ENCODE measurements at regions not wholly inside any gene's neighbourhood (a gene's known extent, or its start where the extent isn't known, plus 50 kb on each side); places are given as distances from the start of the nearest gene placed in this dataset.

DNA sequence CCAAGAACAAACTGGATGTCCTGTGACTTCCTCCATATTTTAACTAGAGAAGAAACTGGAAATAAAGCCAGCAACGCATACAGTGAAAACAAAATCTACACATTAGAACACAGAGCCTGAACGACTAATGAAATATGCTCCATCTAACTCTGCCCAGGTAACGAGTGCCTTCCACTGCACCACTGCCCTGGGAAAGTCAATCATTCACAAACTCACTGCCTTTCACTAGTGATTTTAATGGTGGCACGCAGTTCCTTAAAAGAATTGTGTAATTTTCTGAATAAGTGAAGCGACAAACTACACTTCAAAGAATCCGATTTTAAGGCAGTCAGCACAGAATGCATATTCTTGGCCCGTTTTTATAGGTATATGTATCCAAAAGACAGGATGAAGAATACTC is 416.0 kb downstream of the SHQ1 start:
- Histone ChIP-seq H3K4me1 (ENCODE audit: insufficient read depth, low read length) (peaks cover 10% of the 10 kb centered on the region; the same call in 1 of the 2 replicates), H3K4me3 (ENCODE audit: low read length) (no peak overlapping the region), H3K9ac (ENCODE audit: low read depth, low read length) (no peak overlapping the region), H3K27ac (ENCODE audit: low read length) (no peak overlapping the region), H3K36me3 (ENCODE audit: insufficient read depth, low read depth, low read length) (no peaks in the 10 kb centered on the region), H3K27me3 (ENCODE audit: insufficient read depth, low read length) (no peaks in the 10 kb centered on the region), H3K9me3 (ENCODE audit: insufficient read depth, low read depth, low read length) (no peaks in the 10 kb centered on the region)

DNA sequence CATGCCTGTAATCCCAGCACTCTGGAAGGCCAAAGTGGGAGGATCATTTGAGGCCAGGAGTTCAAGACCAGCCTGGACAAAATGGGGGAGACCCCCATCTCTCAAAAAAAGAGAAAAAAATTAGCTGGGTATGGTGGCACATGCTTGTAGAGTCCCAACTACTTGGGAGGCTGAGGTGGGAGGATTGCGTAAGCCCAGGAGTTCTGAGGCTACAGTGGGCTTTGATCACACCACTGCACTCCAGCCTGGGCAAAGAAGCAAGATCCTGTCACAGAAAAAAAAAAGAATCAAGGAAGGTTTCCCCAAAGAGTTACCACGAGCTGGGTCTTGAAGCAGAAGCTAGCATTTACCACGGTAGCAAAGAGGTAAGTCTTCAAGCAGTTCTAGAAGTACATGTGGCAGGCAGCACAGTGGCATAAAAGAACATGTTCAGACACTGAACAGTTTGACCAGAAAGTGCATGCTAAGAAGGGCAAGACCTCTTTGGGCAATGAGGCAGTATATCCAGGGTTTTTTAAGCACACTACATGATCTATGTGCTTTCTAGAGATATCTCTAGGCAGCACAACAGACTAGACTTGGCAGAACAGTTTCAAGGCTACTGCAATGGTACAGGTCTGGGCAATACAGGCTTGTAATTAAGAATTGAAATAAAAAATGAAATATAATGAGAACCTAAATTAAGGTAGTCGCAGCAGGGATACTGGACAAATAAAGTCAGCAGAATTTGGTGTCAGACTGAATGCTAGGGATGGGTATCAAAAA is 418.5 kb downstream of the SHQ1 start:
- no peak overlapping the region for H3K9ac ChIP-seq (ENCODE audit: low read depth, low read length)
- H3K4me1 ChIP-seq (ENCODE audit: insufficient read depth, low read length) = peaks cover 20% of the 10 kb centered on the region; the same call in 1 of the 2 replicates
- H3K27me3 ChIP-seq (ENCODE audit: insufficient read depth, low read length) = no peaks in the 10 kb centered on the region
- no peaks in the 10 kb centered on the region for H3K9me3 ChIP-seq (ENCODE audit: insufficient read depth, low read depth, low read length)
- H3K36me3 ChIP-seq (ENCODE audit: insufficient read depth, low read depth, low read length) = no peaks in the 10 kb centered on the region
- H3K27ac ChIP-seq (ENCODE audit: low read length) = no peak overlapping the region
- no peak overlapping the region for H3K4me3 ChIP-seq (ENCODE audit: low read length)

DNA sequence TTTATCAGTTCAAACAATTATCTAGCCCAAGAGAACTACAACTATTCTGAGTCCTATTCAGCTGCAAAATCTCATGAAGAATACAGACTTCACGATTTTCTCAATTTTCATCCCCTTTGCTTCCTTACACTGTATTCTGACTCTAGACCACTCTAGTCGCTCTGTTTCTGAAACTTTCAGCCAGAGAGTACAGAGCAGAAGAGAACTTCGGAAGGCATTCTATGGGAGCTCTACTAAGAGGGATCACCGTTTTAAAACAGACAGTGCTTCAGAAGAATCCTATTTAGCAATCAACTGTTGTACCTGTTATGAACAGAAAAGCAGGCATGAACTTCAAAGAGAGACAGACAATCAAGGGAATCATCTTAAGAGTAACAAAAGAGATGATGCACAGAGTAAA is 419.4 kb downstream of the SHQ1 start:
- peaks cover 20% of the 10 kb centered on the region; the same call in 1 of the 2 replicates for H3K4me1 ChIP-seq (ENCODE audit: insufficient read depth, low read length)
- H3K9me3 ChIP-seq (ENCODE audit: insufficient read depth, low read depth, low read length) = no peaks in the 10 kb centered on the region
- H3K27me3 ChIP-seq (ENCODE audit: insufficient read depth, low read length) = no peaks in the 10 kb centered on the region

DNA sequence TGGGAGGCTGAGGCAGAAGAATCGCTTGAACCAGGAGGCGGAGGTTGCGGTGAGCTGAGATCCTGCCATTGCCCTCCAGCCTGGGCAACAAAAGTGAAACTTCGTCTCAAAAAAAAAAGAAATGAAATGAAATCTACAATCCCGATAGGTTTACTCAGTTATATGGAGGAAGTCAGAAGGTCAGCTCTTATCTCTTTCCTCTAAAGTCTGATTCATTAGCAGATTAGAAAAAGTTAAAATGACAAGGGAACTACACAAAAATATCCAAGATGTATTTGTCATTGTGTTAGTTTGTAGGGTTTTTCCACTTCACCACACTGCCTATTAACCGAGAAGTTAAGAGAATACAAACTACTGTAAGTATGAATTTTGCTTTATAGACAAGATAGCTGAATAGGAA is 420.6 kb downstream of the SHQ1 start:
- no peak overlapping the region for H3K4me3 ChIP-seq (ENCODE audit: low read length)
- H3K36me3 ChIP-seq (ENCODE audit: insufficient read depth, low read depth, low read length) = no peaks in the 10 kb centered on the region
- H3K9ac ChIP-seq (ENCODE audit: low read depth, low read length) = no peak overlapping the region
- H3K27me3 ChIP-seq (ENCODE audit: insufficient read depth, low read length) = no peaks in the 10 kb centered on the region
- H3K27ac ChIP-seq (ENCODE audit: low read length) = no peak overlapping the region
- no peaks in the 10 kb centered on the region for H3K9me3 ChIP-seq (ENCODE audit: insufficient read depth, low read depth, low read length)
- peaks cover 20% of the 10 kb centered on the region; the same call in 1 of the 2 replicates for H3K4me1 ChIP-seq (ENCODE audit: insufficient read depth, low read length)

More for the DNA sequence above, 419.4 kb downstream of the SHQ1 start:
- H3K36me3 ChIP-seq (ENCODE audit: insufficient read depth, low read depth, low read length) = no peaks in the 10 kb centered on the region
- H3K27ac ChIP-seq (ENCODE audit: low read length) = no peak overlapping the region
- H3K9ac ChIP-seq (ENCODE audit: low read depth, low read length) = no peak overlapping the region
- no peak overlapping the region for H3K4me3 ChIP-seq (ENCODE audit: low read length)

DNA sequence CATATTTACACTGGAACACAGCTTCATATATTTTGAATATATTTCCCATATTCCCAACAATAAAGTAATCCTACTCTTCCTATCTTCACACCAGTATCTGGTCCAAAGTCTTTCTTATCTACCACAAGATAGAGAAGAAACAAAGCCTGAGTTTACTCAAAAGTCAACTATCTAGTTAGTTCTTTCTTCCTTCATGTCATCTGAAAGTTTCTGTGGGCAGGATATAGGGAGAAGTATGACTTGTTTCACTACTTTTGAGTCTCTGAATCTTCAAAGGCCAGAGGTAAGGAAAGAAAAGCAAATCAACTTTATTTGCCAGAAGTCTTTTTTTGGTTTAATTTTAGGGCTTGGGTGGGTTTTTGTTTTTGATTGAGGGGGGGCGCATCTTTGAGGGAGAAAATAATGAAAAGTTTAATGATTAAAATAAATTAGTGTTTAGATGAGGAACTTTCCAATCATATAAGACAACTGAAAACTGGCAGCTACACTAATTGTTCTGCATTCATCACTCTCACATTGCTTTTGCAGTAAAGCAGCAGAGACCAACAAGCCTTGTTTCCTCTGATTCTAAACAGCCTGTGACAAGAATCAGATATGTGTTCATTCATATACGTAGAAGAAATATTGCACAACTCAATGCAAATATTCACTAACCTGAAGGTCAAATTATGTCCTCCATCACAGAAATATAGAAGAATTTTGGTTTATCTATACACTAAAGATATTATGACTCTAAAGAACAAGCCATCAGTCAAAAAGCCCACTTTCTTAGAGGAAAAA is 421.4 kb downstream of the SHQ1 start:
- H3K9ac ChIP-seq (ENCODE audit: low read depth, low read length) = no peak overlapping the region
- no peaks in the 10 kb centered on the region for H3K27me3 ChIP-seq (ENCODE audit: insufficient read depth, low read length)
- H3K36me3 ChIP-seq (ENCODE audit: insufficient read depth, low read depth, low read length) = no peaks in the 10 kb centered on the region
- H3K4me3 ChIP-seq (ENCODE audit: low read length) = no peak overlapping the region
- H3K9me3 ChIP-seq (ENCODE audit: insufficient read depth, low read depth, low read length) = peaks cover 2% of the 10 kb centered on the region; the same call in 1 of the 2 replicates
- H3K4me1 ChIP-seq (ENCODE audit: insufficient read depth, low read length) = peaks cover 20% of the 10 kb centered on the region; the same call in 1 of the 2 replicates
- no peak overlapping the region for H3K27ac ChIP-seq (ENCODE audit: low read length)

DNA sequence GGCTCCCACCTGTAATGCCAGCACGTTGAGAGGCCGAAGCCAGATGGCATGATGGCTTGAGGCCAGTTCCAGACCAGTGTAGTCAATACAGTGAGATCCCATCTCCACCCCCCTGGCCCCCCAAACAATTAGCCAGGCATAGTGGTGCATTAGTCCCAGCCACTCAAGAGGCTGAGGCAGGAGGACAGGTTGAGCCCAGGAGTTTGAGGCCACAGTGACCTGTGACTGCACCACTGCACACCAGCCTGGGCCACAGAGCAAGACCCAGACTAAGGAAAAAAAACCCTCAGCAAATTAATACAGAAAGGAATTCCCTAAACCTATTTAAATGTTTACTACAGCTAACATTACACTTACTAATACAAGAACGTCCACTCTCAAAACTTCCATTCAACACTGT is 424.6 kb downstream of the SHQ1 start:
- H3K36me3 ChIP-seq (ENCODE audit: insufficient read depth, low read depth, low read length) = no peaks in the 10 kb centered on the region
- no peak overlapping the region for H3K27ac ChIP-seq (ENCODE audit: low read length)
- no peak overlapping the region for H3K9ac ChIP-seq (ENCODE audit: low read depth, low read length)
- H3K4me3 ChIP-seq (ENCODE audit: low read length) = no peak overlapping the region
- H3K4me1 ChIP-seq (ENCODE audit: insufficient read depth, low read length) = peaks cover 19% of the 10 kb centered on the region; the same call in 1 of the 2 replicates
- H3K9me3 ChIP-seq (ENCODE audit: insufficient read depth, low read depth, low read length) = peaks cover 3% of the 10 kb centered on the region; the same call in 1 of the 2 replicates
- H3K27me3 ChIP-seq (ENCODE audit: insufficient read depth, low read length) = no peaks in the 10 kb centered on the region

DNA sequence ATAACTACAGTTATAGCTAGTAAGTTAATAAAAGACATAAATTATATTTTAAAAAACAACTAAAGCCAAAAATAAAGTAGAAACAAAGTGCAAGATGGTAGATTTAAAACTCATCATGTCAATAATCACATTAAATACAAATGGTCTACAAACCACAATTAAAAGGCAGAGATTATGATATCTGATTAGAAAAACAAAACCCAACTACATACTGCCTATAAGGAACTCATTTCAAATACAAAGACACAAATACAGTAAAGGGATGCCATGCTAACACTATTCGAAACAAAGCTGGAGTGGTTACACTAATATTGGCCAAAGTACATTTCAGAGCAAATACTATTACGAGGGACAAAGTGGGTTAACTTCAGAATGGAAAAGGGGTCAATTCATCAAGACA is 426.5 kb downstream of the SHQ1 start:
- Histone ChIP-seq H3K4me3 (ENCODE audit: low read length) (no peak overlapping the region), H3K9me3 (ENCODE audit: insufficient read depth, low read depth, low read length) (peaks cover 3% of the 10 kb centered on the region; the same call in 1 of the 2 replicates), H3K4me1 (ENCODE audit: insufficient read depth, low read length) (peaks cover 16% of the 10 kb centered on the region; the same call in 1 of the 2 replicates), H3K27ac (ENCODE audit: low read length) (no peak overlapping the region), H3K9ac (ENCODE audit: low read depth, low read length) (no peak overlapping the region), H3K36me3 (ENCODE audit: insufficient read depth, low read depth, low read length) (no peaks in the 10 kb centered on the region), H3K27me3 (ENCODE audit: insufficient read depth, low read length) (no peaks in the 10 kb centered on the region)

DNA sequence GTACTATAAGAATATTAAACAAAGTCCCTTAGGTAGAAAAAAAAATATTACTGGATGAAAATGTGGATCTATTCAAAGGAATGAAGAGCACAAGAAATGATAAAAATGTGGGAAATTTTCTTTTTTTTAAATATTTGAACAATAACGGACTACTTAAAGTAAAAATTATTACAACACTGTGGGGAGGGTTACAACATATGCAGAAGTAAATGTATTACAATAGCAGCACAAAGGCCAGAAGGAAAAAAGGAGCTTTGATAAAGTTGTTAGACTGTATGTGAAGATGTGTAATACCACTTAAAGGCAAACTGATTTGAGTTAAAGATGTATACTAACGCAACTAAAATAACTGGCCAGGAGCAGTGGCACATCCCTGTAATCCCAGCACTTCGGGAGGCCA is 427.1 kb downstream of the SHQ1 start:
- H3K9me3 ChIP-seq (ENCODE audit: insufficient read depth, low read depth, low read length) = peaks cover 3% of the 10 kb centered on the region; the same call in 1 of the 2 replicates
- H3K9ac ChIP-seq (ENCODE audit: low read depth, low read length) = no peak overlapping the region
- H3K4me3 ChIP-seq (ENCODE audit: low read length) = no peak overlapping the region
- peaks cover 9% of the 10 kb centered on the region; the same call in 1 of the 2 replicates for H3K4me1 ChIP-seq (ENCODE audit: insufficient read depth, low read length)
- no peak overlapping the region for H3K27ac ChIP-seq (ENCODE audit: low read length)
- no peaks in the 10 kb centered on the region for H3K27me3 ChIP-seq (ENCODE audit: insufficient read depth, low read length)
- no peaks in the 10 kb centered on the region for H3K36me3 ChIP-seq (ENCODE audit: insufficient read depth, low read depth, low read length)

DNA sequence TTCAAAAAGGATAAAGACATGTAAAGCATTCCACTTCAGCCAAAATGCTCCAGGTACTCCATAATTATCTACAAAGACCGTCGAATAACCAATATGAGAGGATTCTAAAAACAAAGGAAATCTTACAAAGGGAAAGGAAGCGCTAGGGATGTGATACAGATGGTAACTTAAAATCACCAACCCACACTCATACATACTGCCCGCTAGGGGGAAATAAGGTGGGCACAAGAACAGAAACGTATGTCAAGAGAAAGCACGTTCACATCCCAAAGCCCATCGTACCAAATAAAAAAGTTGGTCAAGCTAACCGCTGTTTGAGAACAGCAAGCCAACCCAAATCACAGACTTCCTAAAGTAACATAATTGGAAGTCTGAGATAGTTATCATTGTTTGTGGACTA is 429.4 kb downstream of the SHQ1 start:
- Histone ChIP-seq H3K27ac (ENCODE audit: low read length) (no peak overlapping the region), H3K9ac (ENCODE audit: low read depth, low read length) (no peak overlapping the region), H3K4me3 (ENCODE audit: low read length) (no peak overlapping the region), H3K27me3 (ENCODE audit: insufficient read depth, low read length) (no peaks in the 10 kb centered on the region), H3K4me1 (ENCODE audit: insufficient read depth, low read length) (peaks cover 12% of the 10 kb centered on the region; the same call in 1 of the 2 replicates), H3K36me3 (ENCODE audit: insufficient read depth, low read depth, low read length) (no peaks in the 10 kb centered on the region), H3K9me3 (ENCODE audit: insufficient read depth, low read depth, low read length) (peaks cover 3% of the 10 kb centered on the region; the same call in 1 of the 2 replicates)

DNA sequence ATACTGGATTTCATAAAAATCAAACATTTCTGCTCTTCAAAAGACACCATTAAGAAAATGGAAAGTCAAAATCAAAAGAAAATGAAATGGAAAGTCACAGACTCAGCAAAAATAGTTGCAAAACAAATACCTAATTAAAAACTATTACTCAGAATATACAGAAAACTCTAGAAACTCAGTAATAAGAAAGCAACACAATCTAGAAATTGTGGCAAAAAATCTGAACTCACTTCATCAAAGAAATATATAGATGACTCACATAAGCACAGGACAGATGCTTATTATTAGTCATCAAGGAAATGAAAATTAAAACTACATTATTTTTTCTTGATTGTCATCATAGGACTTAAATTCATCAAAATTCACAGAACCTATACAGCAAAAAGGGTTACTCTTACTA is 430.0 kb downstream of the SHQ1 start:
- no peak overlapping the region for H3K27ac ChIP-seq (ENCODE audit: low read length)
- no peak overlapping the region for H3K9ac ChIP-seq (ENCODE audit: low read depth, low read length)
- H3K27me3 ChIP-seq (ENCODE audit: insufficient read depth, low read length) = no peaks in the 10 kb centered on the region
- H3K4me1 ChIP-seq (ENCODE audit: insufficient read depth, low read length) = peaks cover 15% of the 10 kb centered on the region; the same call in 1 of the 2 replicates
- H3K36me3 ChIP-seq (ENCODE audit: insufficient read depth, low read depth, low read length) = no peaks in the 10 kb centered on the region
- H3K4me3 ChIP-seq (ENCODE audit: low read length) = no peak overlapping the region
- peaks cover 3% of the 10 kb centered on the region; the same call in 1 of the 2 replicates for H3K9me3 ChIP-seq (ENCODE audit: insufficient read depth, low read depth, low read length)

DNA sequence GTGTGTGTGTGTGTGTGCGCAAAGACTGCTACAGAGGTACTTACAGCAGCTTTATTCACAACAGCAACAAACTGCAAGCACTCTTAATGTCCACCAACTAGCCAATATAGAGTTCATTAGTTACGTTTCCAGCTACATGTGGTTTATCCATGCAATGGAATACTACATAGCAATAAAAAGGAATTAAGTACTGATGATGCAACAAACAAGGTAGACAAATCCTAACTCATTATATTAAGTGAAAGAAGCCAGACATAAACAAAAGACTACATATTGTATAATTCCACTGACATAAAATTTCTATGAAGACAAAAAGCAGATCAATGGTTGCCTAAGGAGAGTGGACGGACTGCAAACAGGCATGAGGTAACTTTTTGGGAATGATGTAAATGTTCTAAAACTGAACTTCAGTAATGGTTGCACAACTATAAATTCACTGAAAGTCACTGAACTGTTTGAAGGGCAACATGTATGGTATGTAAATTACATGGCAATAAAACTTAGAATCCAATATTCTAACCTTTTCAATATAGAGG is 433.7 kb downstream of the SHQ1 start:
- H3K9ac ChIP-seq (ENCODE audit: low read depth, low read length) = no peak overlapping the region
- no peaks in the 10 kb centered on the region for H3K36me3 ChIP-seq (ENCODE audit: insufficient read depth, low read depth, low read length)
- H3K4me3 ChIP-seq (ENCODE audit: low read length) = no peak overlapping the region
- H3K27me3 ChIP-seq (ENCODE audit: insufficient read depth, low read length) = no peaks in the 10 kb centered on the region
- no peaks in the 10 kb centered on the region for H3K9me3 ChIP-seq (ENCODE audit: insufficient read depth, low read depth, low read length)
- H3K4me1 ChIP-seq (ENCODE audit: insufficient read depth, low read length) = peaks cover 36% of the 10 kb centered on the region
- H3K27ac ChIP-seq (ENCODE audit: low read length) = no peak overlapping the region
